ENCODE measurements at regions not wholly inside any gene's neighbourhood (a gene's known extent, or its start where the extent isn't known, plus 50 kb on each side); places are given as distances from the start of the nearest gene placed in this dataset.

DNA sequence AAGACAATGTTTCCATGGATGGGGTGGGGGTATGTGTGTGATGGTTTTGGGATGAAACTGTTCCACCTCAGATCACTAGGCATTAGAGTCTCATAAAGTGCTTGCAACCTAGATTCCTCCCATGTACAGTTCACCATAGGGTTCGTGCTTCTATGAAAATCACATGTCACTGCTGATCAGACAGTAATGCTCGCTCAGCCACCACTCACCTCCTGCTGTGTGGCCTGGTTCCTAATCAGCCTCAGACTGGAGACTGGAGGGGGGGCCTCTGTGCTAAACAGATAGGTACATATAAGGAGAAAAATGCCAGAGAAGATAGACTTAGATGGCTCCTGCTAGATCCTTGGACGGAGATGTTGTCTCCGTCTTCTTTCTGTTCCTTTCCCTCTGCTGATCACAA, 1296.9 kb upstream of the SEL1L start:
- no peak for TF ChIP-seq LEF1 (IDR thresholded peaks at IDR 0.05; ENCODE audit: borderline replicate concordance)
- no peak for TF ChIP-seq L3MBTL2 (conservative IDR thresholded peaks at IDR 0.05)
- TF ChIP-seq ZNF384 (IDR thresholded peaks at IDR 0.05), result no peak
- no peak for TF ChIP-seq SP1 (IDR thresholded peaks at IDR 0.05)
- no peak for TF ChIP-seq BHLHE40 (IDR thresholded peaks at IDR 0.05; ENCODE audit: borderline replicate concordance)
- TF ChIP-seq FOXM1 (IDR thresholded peaks at IDR 0.05; ENCODE audit: borderline replicate concordance), result no peak
- no peak for TF ChIP-seq NFRKB (IDR thresholded peaks at IDR 0.05)
- no peak for TF ChIP-seq HDGF (IDR thresholded peaks at IDR 0.05; ENCODE audit: borderline replicate concordance)
- no peak for TF ChIP-seq TARDBP (IDR thresholded peaks at IDR 0.05)
- TF ChIP-seq, protein P1, sequence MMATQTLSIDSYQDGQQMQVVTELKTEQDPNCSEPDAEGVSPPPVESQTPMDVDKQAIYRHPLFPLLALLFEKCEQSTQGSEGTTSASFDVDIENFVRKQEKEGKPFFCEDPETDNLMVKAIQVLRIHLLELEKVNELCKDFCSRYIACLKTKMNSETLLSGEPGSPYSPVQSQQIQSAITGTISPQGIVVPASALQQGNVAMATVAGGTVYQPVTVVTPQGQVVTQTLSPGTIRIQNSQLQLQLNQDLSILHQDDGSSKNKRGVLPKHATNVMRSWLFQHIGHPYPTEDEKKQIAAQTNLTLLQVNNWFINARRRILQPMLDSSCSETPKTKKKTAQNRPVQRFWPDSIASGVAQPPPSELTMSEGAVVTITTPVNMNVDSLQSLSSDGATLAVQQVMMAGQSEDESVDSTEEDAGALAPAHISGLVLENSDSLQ (IDR thresholded peaks at IDR 0.05), result no peak
- TF ChIP-seq FOXA1 (IDR thresholded peaks at IDR 0.05), result no peak
